ENCODE measurements at regions not wholly inside any gene's neighbourhood (a gene's known extent, or its start where the extent isn't known, plus 50 kb on each side); places are given as distances from the start of the nearest gene placed in this dataset.

GRCh38 chr2:37581433-37581832, 90.0 kb downstream of the CDC42EP3 start:
- H3K36me3 ChIP-seq (ENCODE audit: low read depth): no peaks in the 10 kb centered on the region
- DNase-seq: no peak
- no peaks in the 10 kb centered on the region for H3K27me3 ChIP-seq (ENCODE audit: insufficient read depth, low read depth)
- CTCF ChIA-PET: no interaction called here
- H4K20me1 ChIP-seq (ENCODE audit: insufficient read depth): no peaks in the 10 kb centered on the region
- H3K27ac ChIP-seq: no peak overlapping the region
- no TSS peak for BruUV-seq (replicated peaks)
- intact Hi-C loops (cut with micrococcal nuclease; ENCODE audit: unreplicated experiment): loop anchor here (10.0 kb wide), 1 partner anchor 167 kb away; no protein-coding TSS in a partner anchor
- no peaks in the 10 kb centered on the region for H3K79me2 ChIP-seq (ENCODE audit: low read depth)
- H3K9me3 ChIP-seq (ENCODE audit: insufficient read depth, low read depth): peaks cover 2% of the 10 kb centered on the region; the same call in 1 of the 2 replicates
- POLR2A ChIA-PET (ENCODE audit: unreplicated experiment): no interaction called here
- no peak overlapping the region for H2AFZ ChIP-seq
- H3K4me1 ChIP-seq (replicated peaks; ENCODE audit: insufficient read depth): peaks cover 36% of the 10 kb centered on the region
- H3K4me3 ChIP-seq: no peak overlapping the region
- H3F3A ChIP-seq (ENCODE audit: insufficient read depth, low read depth): peaks cover 25% of the 10 kb centered on the region
- no peak for TF ChIP-seq CTCF (conservative IDR thresholded peaks at IDR 0.05)
- TF ChIP-seq EZH2 (IDR thresholded peaks at IDR 0.05; ENCODE audit: low read depth): no peak
- H3K4me2 ChIP-seq: no peak overlapping the region
- H3K9me2 ChIP-seq (ENCODE audit: insufficient read depth): no peaks in the 10 kb centered on the region

DNA sequence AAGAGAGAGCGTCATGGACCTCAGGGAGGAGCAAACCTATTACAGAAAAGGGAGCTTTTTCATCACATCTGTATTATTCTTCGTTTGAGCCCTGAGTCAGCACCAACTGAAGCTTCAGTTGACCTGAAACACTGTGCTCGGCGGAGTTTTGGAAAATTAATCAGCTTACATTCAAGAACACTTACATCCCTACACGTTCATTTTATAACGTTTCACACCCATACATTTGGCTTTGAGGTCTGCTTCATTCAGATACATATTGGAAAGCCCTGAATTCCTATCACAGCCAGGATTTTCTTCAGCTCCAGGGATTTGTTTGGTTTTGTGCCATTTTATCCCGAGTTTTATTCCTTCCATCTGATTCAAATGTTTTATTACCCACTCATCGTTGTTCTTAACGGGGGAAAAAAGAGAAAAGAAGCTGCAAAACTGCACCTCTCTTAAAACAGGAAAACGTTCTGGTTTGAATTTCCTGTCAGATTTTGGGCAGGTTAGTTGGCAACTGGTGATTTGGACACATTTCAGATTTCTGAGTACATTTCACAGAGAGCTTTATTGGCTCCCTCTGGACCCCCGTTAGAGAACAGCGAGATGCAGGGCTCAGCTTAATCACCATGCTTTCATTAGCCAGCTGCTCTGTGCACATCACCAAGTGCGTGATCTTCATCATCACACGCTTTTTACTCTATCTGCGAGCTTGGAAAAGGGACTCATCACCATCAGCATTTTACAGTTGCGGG, 88.8 kb downstream of the CDC42EP3 start:
- H3K27ac ChIP-seq: no peak overlapping the region
- peaks cover 49% of the 10 kb centered on the region for H3K4me1 ChIP-seq (replicated peaks; ENCODE audit: insufficient read depth)
- CTCF ChIA-PET: no interaction called here
- H3F3A ChIP-seq (ENCODE audit: insufficient read depth, low read depth): peaks cover 37% of the 10 kb centered on the region
- no peak overlapping the region for H2AFZ ChIP-seq
- no peaks in the 10 kb centered on the region for H4K20me1 ChIP-seq (ENCODE audit: insufficient read depth)
- TF ChIP-seq CTCF (conservative IDR thresholded peaks at IDR 0.05) (no peak), EZH2 (IDR thresholded peaks at IDR 0.05; ENCODE audit: low read depth) (no peak)
- intact Hi-C loops (cut with micrococcal nuclease; ENCODE audit: unreplicated experiment): loop anchor here (10.0 kb wide), 1 partner anchor 168 kb away; no protein-coding TSS in a partner anchor
- no TSS peak for BruUV-seq (replicated peaks)
- no peak for DNase-seq
- no peaks in the 10 kb centered on the region for H3K36me3 ChIP-seq (ENCODE audit: low read depth)
- H3K9me3 ChIP-seq (ENCODE audit: insufficient read depth, low read depth): peaks cover 2% of the 10 kb centered on the region; the same call in 1 of the 2 replicates
- H3K4me3 ChIP-seq: no peak overlapping the region
- H3K4me2 ChIP-seq: 0 out of 2 replicates have a peak overlapping the region, but pooled peaks have one; percentile 79
- H3K9me2 ChIP-seq (ENCODE audit: insufficient read depth): no peaks in the 10 kb centered on the region
- POLR2A ChIA-PET (ENCODE audit: unreplicated experiment): no interaction called here
- H3K79me2 ChIP-seq (ENCODE audit: low read depth): no peaks in the 10 kb centered on the region
- no peaks in the 10 kb centered on the region for H3K27me3 ChIP-seq (ENCODE audit: insufficient read depth, low read depth)

DNA sequence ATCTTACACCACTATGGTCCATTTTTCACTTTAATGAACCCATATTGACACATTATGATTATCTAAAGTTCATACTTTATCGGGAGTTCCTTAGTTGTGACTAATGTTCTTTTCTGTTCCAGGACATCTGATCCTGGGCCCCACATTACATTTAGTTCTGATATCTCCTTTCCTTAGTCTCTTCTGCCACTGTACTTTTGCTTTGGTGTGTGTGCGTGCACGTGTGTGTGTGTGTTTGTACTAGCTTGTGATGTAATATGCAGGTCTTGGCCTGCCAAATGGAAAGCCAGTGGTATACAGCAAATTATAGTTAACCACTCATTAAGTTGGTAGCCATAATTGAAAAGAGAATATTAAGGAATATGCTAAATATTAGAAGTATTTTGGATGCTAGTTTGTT, 88.0 kb downstream of the CDC42EP3 start:
- no peak for TF ChIP-seq CTCF (conservative IDR thresholded peaks at IDR 0.05)
- BruUV-seq (replicated peaks): no TSS peak
- Histone ChIP-seq H3K4me2 (peak overlapping the region; percentile 79), H4K20me1 (ENCODE audit: insufficient read depth) (no peaks in the 10 kb centered on the region), H3K4me3 (no peak overlapping the region), H3K9me3 (ENCODE audit: insufficient read depth, low read depth) (peaks cover 2% of the 10 kb centered on the region; the same call in 1 of the 2 replicates), H2AFZ (no peak overlapping the region), H3K27me3 (ENCODE audit: insufficient read depth, low read depth) (no peaks in the 10 kb centered on the region), H3K79me2 (ENCODE audit: low read depth) (no peaks in the 10 kb centered on the region), H3K36me3 (ENCODE audit: low read depth) (no peaks in the 10 kb centered on the region), H3K27ac (0 out of 2 replicates have a peak overlapping the region, but pooled peaks have one; percentile 2), H3F3A (ENCODE audit: insufficient read depth, low read depth) (peaks cover 45% of the 10 kb centered on the region), H3K4me1 (replicated peaks; ENCODE audit: insufficient read depth) (peaks cover 56% of the 10 kb centered on the region), H3K9me2 (ENCODE audit: insufficient read depth) (no peaks in the 10 kb centered on the region)
- no peak for DNase-seq
- ChIA-PET CTCF (no interaction called here), POLR2A (ENCODE audit: unreplicated experiment) (no interaction called here)
- intact Hi-C loops (cut with micrococcal nuclease; ENCODE audit: unreplicated experiment): loop anchor here (10.0 kb wide), 1 partner anchor 169 kb away; no protein-coding TSS in a partner anchor
